ENCODE measurements at regions not wholly inside any gene's neighbourhood (a gene's known extent, or its start where the extent isn't known, plus 50 kb on each side); places are given as distances from the start of the nearest gene placed in this dataset.

GRCh38 chr6:88366672-88367071 lies 200.5 kb upstream of the CNR1 start:
- no peak overlapping the region for H3K9ac ChIP-seq (ENCODE audit: insufficient read depth, low read length)
- H3K9me3 ChIP-seq (ENCODE audit: control insufficient read depth, insufficient read depth, low read depth, low read length): no peaks in the 10 kb centered on the region
- no peaks in the 10 kb centered on the region for H3K36me3 ChIP-seq (ENCODE audit: control insufficient read depth, insufficient read depth, low read length)
- H2AFZ ChIP-seq (ENCODE audit: low read length): no peak overlapping the region
- H3K4me3 ChIP-seq (replicated peaks in 1 of 4; ENCODE audit: control extremely low read depth in 1 of 4, insufficient read depth in 1 of 4, low read depth in 3 of 4, low read length in 4 of 4): no peak overlapping the region
- TF ChIP-seq CTCF (conservative IDR thresholded peaks at IDR 0.05 in 1 of 2, IDR thresholded peaks at IDR 0.05 in 1 of 2; ENCODE audit: low read depth in 1 of 2, low read length in 2 of 2): no peak
- no peak for TF ChIP-seq EZH2 (IDR thresholded peaks at IDR 0.05; ENCODE audit: low read length, missing control alignments)
- H3K27me3 ChIP-seq (ENCODE audit: control insufficient read depth, insufficient read depth, low read length): no peaks in the 10 kb centered on the region
- no peaks in the 10 kb centered on the region for H4K20me1 ChIP-seq (ENCODE audit: control insufficient read depth, extremely low read depth, insufficient read depth, low read length)
- H3K27ac ChIP-seq (ENCODE audit: insufficient read depth, low read length): no peak overlapping the region
- H3K4me1 ChIP-seq (ENCODE audit: control insufficient read depth, extremely low read depth, insufficient read depth, low read length): no peaks in the 10 kb centered on the region
- H3K4me2 ChIP-seq (ENCODE audit: extremely low read depth, insufficient read depth, low read length): no peak overlapping the region
- no peak for DNase-seq (ENCODE audit: low read depth in 2 of 2)
- H3K79me2 ChIP-seq (ENCODE audit: control insufficient read depth, insufficient read depth, low read length): no peaks in the 10 kb centered on the region

- Histone ChIP-seq H3K4me2 (ENCODE audit: extremely low read depth, insufficient read depth, low read length) (no peak overlapping the region), H3K27me3 (ENCODE audit: control insufficient read depth, insufficient read depth, low read length) (no peaks in the 10 kb centered on the region), H3K79me2 (ENCODE audit: control insufficient read depth, insufficient read depth, low read length) (no peaks in the 10 kb centered on the region), H3K36me3 (ENCODE audit: control insufficient read depth, insufficient read depth, low read length) (no peaks in the 10 kb centered on the region), H2AFZ (ENCODE audit: low read length) (no peak overlapping the region), H3K9ac (ENCODE audit: insufficient read depth, low read length) (no peak overlapping the region), H3K4me1 (ENCODE audit: control insufficient read depth, extremely low read depth, insufficient read depth, low read length) (no peaks in the 10 kb centered on the region), H3K4me3 (replicated peaks in 1 of 4; ENCODE audit: control extremely low read depth in 1 of 4, insufficient read depth in 1 of 4, low read depth in 3 of 4, low read length in 4 of 4) (no peak overlapping the region), H3K9me3 (ENCODE audit: control insufficient read depth, insufficient read depth, low read depth, low read length) (no peaks in the 10 kb centered on the region), H3K27ac (ENCODE audit: insufficient read depth, low read length) (no peak overlapping the region), H4K20me1 (ENCODE audit: control insufficient read depth, extremely low read depth, insufficient read depth, low read length) (no peaks in the 10 kb centered on the region)
- no peak for DNase-seq (ENCODE audit: low read depth in 2 of 2)
- TF ChIP-seq CTCF (conservative IDR thresholded peaks at IDR 0.05 in 1 of 2, IDR thresholded peaks at IDR 0.05 in 1 of 2; ENCODE audit: low read depth in 1 of 2, low read length in 2 of 2) (no peak), EZH2 (IDR thresholded peaks at IDR 0.05; ENCODE audit: low read length, missing control alignments) (no peak)
Measured at GRCh38 chr6:88365656-88366055, 199.5 kb upstream of the CNR1 start.

GRCh38 chr6:88365230-88365629 lies 199.1 kb upstream of the CNR1 start:
- TF ChIP-seq EZH2 (IDR thresholded peaks at IDR 0.05; ENCODE audit: low read length, missing control alignments) (no peak), CTCF (conservative IDR thresholded peaks at IDR 0.05 in 1 of 2, IDR thresholded peaks at IDR 0.05 in 1 of 2; ENCODE audit: low read depth in 1 of 2, low read length in 2 of 2) (no peak)
- Histone ChIP-seq H3K9me3 (ENCODE audit: control insufficient read depth, insufficient read depth, low read depth, low read length) (no peaks in the 10 kb centered on the region), H3K4me2 (ENCODE audit: extremely low read depth, insufficient read depth, low read length) (no peak overlapping the region), H3K36me3 (ENCODE audit: control insufficient read depth, insufficient read depth, low read length) (no peaks in the 10 kb centered on the region), H3K27ac (ENCODE audit: insufficient read depth, low read length) (no peak overlapping the region), H3K9ac (ENCODE audit: insufficient read depth, low read length) (no peak overlapping the region), H3K27me3 (ENCODE audit: control insufficient read depth, insufficient read depth, low read length) (no peaks in the 10 kb centered on the region), H3K79me2 (ENCODE audit: control insufficient read depth, insufficient read depth, low read length) (no peaks in the 10 kb centered on the region), H3K4me3 (replicated peaks in 1 of 4; ENCODE audit: control extremely low read depth in 1 of 4, insufficient read depth in 1 of 4, low read depth in 3 of 4, low read length in 4 of 4) (no peak overlapping the region), H4K20me1 (ENCODE audit: control insufficient read depth, extremely low read depth, insufficient read depth, low read length) (no peaks in the 10 kb centered on the region), H2AFZ (ENCODE audit: low read length) (no peak overlapping the region), H3K4me1 (ENCODE audit: control insufficient read depth, extremely low read depth, insufficient read depth, low read length) (peaks cover 2% of the 10 kb centered on the region)
- DNase-seq (ENCODE audit: low read depth in 2 of 2): no peak

Data from fibroblast of lung (primary cell).